ENCODE measurements at regions not wholly inside any gene's neighbourhood (a gene's known extent, or its start where the extent isn't known, plus 50 kb on each side); places are given as distances from the start of the nearest gene placed in this dataset.
A peak's percentile ranks its signal among the peaks of the same experiment; 100 is the strongest.
"Not testable (repeated sequence)": the region's sequence is repeated elsewhere in the genome, so short reads cannot be mapped to it uniquely, and the experiment has no call there.

GRCh38 chr2:14827226-14828023 is 194.9 kb downstream of the LRATD1 start:
- no peak for DNase-seq (ENCODE audit: low read depth, low spot score)

DNA sequence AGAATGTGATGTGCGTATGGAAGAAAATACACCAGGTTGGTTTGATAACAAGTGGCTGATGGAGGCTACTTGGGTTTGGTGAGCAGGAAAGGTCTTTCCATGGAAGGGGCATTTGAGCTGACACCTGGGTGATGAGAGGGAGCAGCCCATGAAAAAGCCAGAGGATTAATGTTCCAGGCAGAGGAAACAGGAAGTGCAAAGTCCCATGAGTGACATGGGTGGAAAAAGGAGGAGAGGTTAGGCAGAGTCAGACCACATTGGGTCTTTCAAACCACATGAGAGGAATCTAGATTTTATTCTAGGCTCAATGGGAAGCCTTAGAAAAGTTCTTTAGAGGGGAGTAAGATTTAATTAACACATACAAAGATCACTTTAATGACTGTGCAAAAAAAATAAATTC is 195.7 kb downstream of the LRATD1 start:
- no peak for DNase-seq (ENCODE audit: low read depth, low spot score)

DNA sequence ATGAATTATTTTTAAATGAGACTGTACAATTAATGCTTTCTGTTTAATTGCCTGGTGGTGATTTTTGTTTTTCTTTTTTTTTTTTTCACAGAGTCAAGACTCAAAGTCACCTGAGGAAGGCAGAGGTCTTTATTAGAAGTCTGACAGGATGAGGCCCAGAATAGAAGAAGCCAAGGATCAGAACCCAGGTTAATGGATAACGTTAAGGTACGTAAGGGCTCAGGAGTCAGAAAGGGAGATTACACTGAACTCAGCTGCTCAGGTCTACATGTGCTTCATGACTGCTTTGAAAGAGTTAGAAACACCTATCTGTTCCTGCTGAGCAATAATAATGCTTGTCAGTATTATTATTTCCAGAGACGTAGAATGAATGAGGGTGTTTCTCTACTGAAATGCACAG is 196.5 kb downstream of the LRATD1 start:
- no peak for DNase-seq (ENCODE audit: low read depth, low spot score)

GRCh38 chr2:14831458-14831857 is 198.9 kb downstream of the LRATD1 start:
- DNase-seq (ENCODE audit: low read depth, low spot score), result no peak

- DNase-seq (ENCODE audit: low read depth, low spot score), result no peak
Measured at GRCh38 chr2:14843507-14844204, 211.1 kb downstream of the LRATD1 start.

- DNase-seq (ENCODE audit: low read depth, low spot score), result no peak
Measured at GRCh38 chr2:14855751-14856150, 223.2 kb downstream of the LRATD1 start.

DNA sequence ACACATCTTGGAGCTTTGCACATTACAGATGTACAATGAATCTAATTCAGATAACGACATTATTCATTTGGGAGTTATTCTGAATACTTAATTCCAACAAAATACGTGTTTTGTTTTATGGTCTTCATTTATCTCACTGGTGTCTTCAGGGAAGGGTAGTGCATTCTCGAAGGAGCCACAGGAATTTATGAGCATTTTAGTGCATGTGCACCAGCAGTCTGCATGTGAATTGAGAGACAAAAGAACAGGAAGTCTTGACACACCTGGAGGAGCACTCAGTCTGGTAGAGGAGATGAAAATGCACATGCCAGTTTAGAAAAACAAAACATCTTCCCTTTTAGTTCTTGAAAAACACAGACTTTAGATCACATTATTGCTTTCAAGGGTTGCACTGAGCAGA is 228.7 kb downstream of the LRATD1 start:
- DNase-seq (ENCODE audit: low read depth, low spot score), result no peak

DNA sequence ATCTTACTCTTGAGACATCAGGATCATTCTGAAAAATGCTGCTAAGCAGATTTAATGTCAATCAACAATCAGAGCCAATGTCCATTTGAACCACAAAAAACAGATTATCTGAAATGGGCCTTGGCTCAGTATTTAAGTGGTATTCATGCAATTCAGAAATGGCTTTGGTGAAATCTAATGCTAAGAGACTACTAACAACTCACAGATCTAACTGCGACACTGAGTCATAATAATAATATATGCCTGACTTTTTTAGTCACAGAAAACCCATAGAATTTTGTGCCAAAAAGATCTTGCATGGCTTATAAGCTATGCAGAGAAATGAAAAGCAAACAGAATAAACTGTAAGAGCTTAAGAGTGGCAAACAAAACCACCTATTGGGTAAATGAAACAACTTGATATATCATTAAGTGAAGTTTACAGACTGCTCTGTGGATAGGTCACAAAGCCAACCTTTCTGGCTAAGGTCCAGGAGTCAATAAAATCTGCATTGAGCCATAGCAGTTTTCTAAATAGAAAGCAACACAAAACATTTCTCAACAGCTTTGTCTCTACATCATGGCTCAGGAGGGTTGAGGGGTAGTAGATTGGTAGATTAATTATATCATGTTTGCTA is 234.3 kb downstream of the LRATD1 start:
- no peak for DNase-seq (ENCODE audit: low read depth, low spot score)

- no peak for DNase-seq (ENCODE audit: low read depth, low spot score)
Measured at GRCh38 chr2:14867853-14868252, 235.3 kb downstream of the LRATD1 start.

GRCh38 chr2:14872779-14873325 is 240.3 kb downstream of the LRATD1 start:
- no peak for DNase-seq (ENCODE audit: low read depth, low spot score)

DNA sequence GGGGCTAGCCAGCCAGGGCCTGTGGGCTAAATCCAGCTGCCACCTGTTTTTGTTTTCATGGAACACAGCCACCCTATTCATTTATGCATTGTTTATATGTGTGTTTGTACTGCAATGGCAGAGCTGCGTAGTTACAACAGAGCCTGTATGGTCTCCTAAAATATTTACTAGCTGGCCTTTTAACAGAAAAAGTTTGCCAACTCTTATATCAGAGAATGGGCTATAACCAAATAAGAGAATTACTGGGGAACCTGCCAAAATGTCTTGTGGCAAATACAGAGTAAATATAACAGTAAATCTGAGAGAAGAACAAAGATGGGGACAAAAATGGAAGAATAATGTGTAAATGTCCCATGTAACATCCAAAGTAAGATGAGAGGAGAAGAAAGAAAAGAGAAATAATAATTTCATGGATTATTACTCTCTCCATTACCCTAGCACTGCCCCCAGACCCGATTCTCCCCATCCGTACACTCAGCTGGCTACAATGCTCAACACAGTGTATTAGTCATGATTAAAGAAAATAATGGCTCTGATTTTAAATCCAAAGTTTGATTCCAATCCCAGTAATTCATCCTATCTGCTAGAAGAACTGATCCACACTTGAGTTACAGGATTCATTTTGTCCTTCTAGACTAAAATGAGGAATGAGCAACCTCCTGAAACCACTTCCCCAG is 249.3 kb downstream of the LRATD1 start:
- DNase-seq (ENCODE audit: low read depth, low spot score), result no peak

- DNase-seq (ENCODE audit: low read depth, low spot score), result no peak
Measured at GRCh38 chr2:14884651-14885050, 252.1 kb downstream of the LRATD1 start.

GRCh38 chr2:14891546-14891945 is 259.0 kb downstream of the LRATD1 start:
- DNase-seq (ENCODE audit: low read depth, low spot score), result no peak

GRCh38 chr2:14896330-14897030 is 264.0 kb downstream of the LRATD1 start:
- no peak for DNase-seq (ENCODE audit: low read depth, low spot score)

- no peak for DNase-seq (ENCODE audit: low read depth, low spot score)
Measured at GRCh38 chr2:14899621-14900414, 267.3 kb downstream of the LRATD1 start.

DNA sequence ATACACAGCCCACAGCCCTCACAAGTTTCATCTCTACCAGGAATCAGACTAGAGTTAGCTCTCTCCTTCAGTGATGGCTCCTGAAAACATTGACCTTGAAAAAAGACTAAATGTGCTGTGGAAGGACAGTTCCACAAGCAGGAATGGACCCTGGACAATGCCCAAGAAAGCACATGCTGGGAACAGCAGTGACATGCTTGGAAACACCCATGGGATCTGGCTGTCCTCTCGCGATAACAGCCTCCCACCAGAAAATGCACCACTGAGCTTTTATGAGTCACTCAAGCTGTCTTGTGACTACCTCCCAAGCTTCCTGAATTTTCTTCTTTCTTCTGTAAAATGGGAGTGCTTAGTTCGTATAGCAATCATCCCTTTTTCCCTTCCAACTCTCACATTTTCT is 269.2 kb downstream of the LRATD1 start:
- no peak for DNase-seq (ENCODE audit: low read depth, low spot score)

GRCh38 chr2:14902953-14903352 is 270.4 kb downstream of the LRATD1 start:
- no peak for DNase-seq (ENCODE audit: low read depth, low spot score)

DNA sequence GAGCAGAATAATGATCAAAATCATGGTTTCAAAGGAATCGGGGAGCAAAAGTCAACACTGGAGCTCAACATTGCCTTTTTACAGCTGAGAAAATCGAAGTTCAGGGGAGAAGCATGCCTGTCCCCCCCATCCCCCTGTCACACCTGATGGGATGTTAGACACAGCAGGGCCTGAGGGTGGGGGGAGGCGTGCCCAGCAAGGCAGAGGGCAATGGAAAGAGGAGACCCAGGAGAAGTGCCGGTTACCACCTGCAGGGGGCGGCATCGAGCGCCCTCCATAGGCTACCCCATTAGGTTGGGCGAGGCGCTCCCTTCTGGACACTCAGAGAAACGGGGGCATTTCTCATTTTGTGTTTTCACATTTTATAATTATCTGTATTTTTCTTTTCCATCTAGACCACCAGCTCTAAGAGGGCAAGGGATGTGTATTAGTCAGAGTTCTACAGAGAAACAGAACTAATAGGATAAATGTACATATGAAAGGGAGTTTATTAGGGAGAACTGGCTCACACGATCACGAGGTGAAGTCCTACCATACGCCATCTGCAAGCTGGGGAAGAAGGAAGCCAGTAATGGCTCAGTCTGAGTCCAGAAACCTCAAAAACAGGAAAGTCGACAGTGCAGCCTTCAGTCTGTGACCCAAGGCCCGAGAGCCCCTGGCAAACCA is 271.3 kb downstream of the LRATD1 start:
- DNase-seq (ENCODE audit: low read depth, low spot score), result peak; percentile 25

DNA sequence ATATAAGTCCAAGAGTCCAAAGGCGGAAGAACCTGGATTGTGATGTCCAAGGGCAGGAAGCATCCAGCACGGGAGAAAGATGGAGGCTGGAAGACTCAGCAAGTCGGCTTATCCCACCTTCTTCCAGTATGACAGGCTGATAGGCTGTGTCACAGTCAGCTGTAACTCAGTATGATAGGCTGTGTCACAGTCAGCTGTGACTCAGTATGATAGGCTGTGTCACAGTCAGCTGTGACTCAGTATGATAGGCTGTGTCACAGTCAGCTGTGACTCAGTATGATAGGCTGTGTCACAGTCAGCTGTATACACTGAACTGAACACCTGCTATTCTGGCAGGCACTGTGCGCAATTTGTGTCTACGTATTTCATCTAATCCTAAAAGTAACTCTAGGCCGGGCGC is 271.9 kb downstream of the LRATD1 start:
- not testable (repeated sequence) for DNase-seq (ENCODE audit: low read depth, low spot score)

DNA sequence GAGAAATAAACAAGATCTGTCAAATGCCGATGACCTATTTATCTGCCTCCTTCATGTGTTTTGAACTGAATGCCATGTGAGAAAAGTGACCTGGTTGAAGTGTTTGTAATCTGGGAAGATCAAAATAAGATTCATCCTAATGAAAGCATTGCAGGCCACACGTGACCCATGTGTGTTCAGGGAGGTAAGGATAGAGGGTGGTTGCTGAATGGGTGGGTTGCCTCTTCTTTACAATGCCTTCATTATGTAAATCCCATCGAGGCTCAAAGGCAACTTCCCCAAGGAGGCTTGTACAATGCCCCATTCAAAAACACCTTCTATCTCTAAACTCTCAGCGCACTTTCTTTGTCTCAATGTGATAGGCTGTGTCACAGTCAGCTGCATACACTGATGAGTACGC is 273.1 kb downstream of the LRATD1 start:
- DNase-seq (ENCODE audit: low read depth, low spot score), result no peak

Measured in iPS DF 19.7 (cell line).